MM.1S (cell line): ENCODE measurements at regions not wholly inside any gene's neighbourhood (a gene's known extent, or its start where the extent isn't known, plus 50 kb on each side); places are given as distances from the start of the nearest gene placed in this dataset.

ENCODE experiments used
- CTCF ChIP-seq: fragments of 300-600 bp; sonication (generic); IDR thresholded peaks from 2 replicates; pipeline ENCODE4 v1.5.1; 2016; ENCODE audit warnings: antibody characterized with exemption, low read length, mixed read lengths
- EZH2phosphoT487 ChIP-seq: fragments of 300-600 bp; sonication (generic); IDR thresholded peaks from 2 replicates; pipeline ENCODE4 v1.6.1; 2018; ENCODE audit warnings: antibody characterized with exemption, low read length

GRCh38 chr6:137951064-137951597 is 84.1 kb downstream of the TNFAIP3 start:
- TF ChIP-seq CTCF = peak; percentile 39
- no peak for TF ChIP-seq EZH2phosphoT487
